ENCODE measurements at regions not wholly inside any gene's neighbourhood (a gene's known extent, or its start where the extent isn't known, plus 50 kb on each side); places are given as distances from the start of the nearest gene placed in this dataset.

DNA sequence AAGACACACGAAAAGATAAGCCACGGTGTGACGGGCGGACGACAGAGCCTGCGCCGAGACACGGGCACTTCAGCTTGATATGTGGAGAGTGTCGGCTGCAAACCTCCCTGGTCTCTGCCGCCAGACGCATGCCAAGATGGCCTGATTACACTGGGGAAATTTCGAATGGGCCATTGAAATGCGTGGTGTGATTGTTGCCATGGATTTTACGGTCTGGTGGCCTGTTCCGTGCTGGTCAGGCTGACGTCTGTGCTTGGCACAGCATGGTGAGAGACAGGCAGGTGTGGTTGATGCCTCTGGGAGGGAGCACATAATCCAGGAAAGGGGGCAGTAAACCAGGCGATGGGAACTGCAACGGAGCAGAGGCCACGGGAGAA, 105.6 kb upstream of the TMPRSS2 start:
- in situ Hi-C loops (cut with HindIII; ENCODE audit: low sequenced_read_pairs): loop anchor here (5.0 to 10.0 kb wide), 2 partner anchors 59 to 151 kb away; partner anchors contain the start of gene RIPK4

- in situ Hi-C loops (cut with HindIII; ENCODE audit: low sequenced_read_pairs): loop anchor here (5.0 to 10.0 kb wide), 2 partner anchors 59 to 152 kb away; partner anchors contain the start of gene RIPK4
These were observed 104.9 kb upstream of the TMPRSS2 start for GRCh38 chr21:41612674-41613532.

GRCh38 chr21:41611966-41612606, 104.1 kb upstream of the TMPRSS2 start:
- in situ Hi-C loops (cut with HindIII; ENCODE audit: low sequenced_read_pairs): loop anchor here (5.0 to 10.0 kb wide), 2 partner anchors 60 to 153 kb away; partner anchors contain the start of gene RIPK4

GRCh38 chr21:41611441-41611840, 103.5 kb upstream of the TMPRSS2 start:
- in situ Hi-C loops (cut with HindIII; ENCODE audit: low sequenced_read_pairs): loop anchor here (5.0 to 10.0 kb wide), 2 partner anchors 61 to 153 kb away; partner anchors contain the start of gene RIPK4

DNA sequence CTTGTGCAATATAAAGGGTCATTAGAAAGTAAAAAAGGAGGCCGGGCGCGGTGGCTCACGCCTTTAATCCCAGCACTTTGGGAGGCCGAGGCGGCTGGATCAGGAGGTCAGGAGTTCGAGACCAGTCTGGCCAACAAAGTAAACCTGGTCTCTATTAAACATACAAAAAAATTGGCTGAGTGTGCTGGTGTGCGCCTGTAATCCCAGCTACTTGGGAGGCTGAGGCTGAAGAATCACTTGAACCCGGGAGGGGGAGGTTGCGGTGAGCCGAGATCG, 102.8 kb upstream of the TMPRSS2 start:
- in situ Hi-C loops (cut with HindIII; ENCODE audit: low sequenced_read_pairs): loop anchor here (5.0 to 10.0 kb wide), 2 partner anchors 62 to 154 kb away; partner anchors contain the start of gene RIPK4

DNA sequence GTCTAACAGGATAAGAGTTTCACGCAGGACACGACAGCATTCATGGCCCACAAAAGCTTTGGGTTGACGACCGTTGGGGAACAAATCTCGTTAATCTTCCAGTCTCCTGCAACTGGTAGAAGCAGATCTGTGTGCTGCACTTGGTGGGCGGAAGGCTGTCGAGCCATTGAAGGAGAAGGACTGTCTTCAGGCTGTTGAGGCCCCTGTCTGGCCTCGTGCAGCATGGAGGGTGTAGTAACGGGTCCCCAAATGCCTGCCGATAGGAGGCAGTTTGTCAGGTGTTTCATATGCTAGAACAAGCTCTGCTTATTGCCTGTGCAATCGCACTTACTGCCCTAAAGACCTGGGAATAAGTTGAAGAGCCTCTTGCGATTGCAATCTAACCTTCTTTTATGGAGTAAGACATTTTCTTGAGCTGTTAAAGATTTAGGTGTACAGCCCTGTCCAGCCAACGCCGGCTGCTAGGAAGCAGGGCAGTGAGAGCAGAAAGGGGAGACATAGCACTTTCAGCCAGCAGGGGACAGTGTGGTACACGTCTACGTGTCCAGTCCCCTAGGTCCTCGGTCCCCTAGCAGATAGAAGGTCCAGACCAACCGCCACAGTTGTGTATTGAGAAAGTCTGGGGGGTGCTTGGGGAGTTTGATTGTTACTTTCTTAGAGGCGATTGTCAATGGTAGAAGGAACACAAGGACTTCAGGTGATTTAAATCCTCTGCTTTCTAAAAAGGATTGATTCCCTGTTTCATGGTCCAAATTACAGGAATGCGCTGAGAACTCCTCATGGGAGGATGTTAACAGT, 102.3 kb upstream of the TMPRSS2 start:
- in situ Hi-C loops (cut with HindIII; ENCODE audit: low sequenced_read_pairs): loop anchor here (5.0 to 10.0 kb wide), 2 partner anchors 62 to 155 kb away; partner anchors contain the start of gene RIPK4

DNA sequence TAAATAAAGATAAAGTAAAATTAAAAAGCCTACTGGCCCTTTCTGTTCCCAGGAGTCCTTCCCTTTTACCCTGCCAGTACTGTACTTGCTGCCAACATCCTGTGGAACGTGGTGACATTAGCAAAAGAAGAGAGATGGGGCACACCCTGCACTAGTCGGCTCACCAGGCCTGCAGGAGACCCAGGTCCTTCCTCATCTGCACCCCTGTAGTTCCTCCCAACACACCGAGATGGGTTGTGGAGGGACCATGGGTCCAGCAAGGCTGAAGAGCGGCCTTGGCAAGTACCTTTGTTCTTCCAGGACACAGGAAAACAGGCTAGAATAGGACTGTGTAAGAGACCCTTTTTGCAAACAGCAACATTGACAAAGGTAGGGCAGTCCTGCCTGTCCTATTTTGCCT, 98.7 kb upstream of the TMPRSS2 start:
- in situ Hi-C loops (cut with HindIII; ENCODE audit: low sequenced_read_pairs): no loop called here

GRCh38 chr21:41605934-41606285, 98.0 kb upstream of the TMPRSS2 start:
- in situ Hi-C loops (cut with HindIII; ENCODE audit: low sequenced_read_pairs): no loop called here

DNA sequence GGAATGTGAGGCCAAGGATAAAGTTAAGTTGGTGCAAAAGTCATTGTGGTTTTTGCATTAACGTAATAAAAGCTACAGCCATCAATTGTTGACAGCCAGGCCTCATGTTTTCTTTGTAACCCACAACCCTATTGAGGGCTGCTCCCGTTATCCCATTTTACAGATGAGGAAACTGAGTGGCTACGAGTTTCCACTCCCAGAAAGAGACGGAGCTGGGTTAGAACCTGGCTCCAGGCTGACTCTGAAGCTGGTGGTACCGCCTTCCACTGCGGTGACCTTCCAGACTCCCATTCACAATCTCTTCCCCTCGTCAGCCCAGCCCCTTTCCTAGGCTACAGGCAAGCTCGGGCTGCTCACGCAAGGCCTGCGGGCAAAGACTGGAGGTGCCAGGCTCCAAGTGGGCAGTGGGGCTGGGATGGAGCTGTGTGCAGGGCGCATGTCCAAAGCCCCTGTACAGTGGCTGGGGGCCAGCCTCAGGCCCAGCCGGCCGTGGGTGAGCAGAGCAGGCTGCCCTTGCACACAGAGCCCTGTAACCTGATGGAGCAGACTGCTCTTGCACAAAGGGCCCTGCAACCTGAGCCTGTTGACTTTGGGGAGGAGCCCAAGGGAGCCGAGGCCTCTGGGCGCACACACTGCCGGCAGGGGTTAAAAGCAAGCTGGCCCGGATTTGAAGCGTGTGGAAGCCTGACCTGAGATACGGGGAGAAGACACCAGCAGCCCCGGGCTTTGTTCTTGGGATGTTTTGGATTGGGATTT, 97.4 kb upstream of the TMPRSS2 start:
- in situ Hi-C loops (cut with HindIII; ENCODE audit: low sequenced_read_pairs): no loop called here

- in situ Hi-C loops (cut with HindIII; ENCODE audit: low sequenced_read_pairs): no loop called here
These were observed 96.7 kb upstream of the TMPRSS2 start for GRCh38 chr21:41604583-41605041.

- in situ Hi-C loops (cut with HindIII; ENCODE audit: low sequenced_read_pairs): no loop called here
These were observed 95.5 kb upstream of the TMPRSS2 start for GRCh38 chr21:41603476-41603875.

GRCh38 chr21:41602531-41602930, 94.6 kb upstream of the TMPRSS2 start:
- in situ Hi-C loops (cut with HindIII; ENCODE audit: low sequenced_read_pairs): no loop called here

DNA sequence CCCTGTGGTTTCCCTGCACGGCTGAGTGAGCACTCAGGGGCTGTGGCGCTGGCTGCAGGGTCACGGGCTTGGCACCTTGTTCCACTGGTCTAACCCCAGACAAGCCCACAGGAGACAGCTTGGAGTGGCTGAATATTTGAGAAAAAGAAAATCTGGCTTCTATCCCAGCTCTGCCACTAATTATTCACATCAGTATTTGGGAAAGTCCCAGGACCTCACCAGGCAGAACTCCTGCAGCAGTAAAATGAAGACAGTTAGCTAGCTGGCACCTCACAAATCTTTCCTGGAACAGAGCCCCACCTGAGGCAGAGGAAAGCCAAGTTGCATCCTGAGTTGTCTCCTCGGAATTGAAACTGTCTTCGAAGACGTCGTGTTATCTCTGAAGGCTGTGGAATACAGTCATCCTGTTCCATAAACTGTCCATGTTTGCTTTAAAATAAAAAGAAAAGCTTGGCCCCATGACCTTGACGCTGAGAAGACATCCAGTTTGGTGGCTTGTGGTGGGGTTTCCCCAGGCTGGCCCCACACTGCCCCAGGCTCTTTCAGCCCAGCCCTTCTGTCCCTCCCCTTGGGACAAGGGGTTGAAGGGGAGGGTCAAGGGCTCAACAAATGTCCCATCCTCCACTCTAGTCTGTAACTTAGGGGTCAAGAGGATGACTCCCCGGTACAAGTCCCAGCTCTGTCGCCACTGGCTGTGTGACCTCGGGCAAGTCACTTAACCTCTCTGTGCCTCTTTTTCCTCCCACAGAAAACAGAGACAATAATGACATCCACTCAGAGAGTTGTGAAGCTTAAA, 93.8 kb upstream of the TMPRSS2 start:
- in situ Hi-C loops (cut with HindIII; ENCODE audit: low sequenced_read_pairs): no loop called here

DNA sequence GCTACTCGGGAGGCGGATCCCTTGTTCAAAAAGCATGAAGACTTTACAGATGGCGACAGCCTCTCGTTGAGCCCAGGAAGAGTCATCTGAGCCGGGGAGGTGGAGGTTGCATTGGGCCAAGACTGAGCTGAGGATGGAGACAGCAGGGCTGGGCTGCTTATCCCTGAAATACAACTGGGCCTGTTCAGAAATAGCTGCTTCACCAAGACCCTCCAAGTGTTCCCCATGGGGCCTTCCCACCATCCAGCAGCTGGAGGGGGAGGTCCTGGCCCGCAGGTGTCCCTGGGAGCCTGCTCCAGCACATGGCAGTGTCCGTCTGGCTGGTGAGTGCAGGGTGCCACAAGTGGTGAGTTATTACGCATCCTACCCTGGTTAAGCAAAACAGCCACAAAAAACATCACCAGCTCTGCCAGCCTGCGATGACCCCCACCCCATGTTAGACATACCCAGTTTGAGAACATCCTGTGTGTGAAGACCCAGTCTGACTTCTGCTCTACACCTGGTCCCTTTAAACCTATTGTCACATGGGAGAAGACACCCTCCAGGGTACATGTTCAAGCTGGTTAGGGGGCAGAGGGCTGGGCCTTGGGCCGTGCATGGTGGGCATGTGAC, 93.1 kb upstream of the TMPRSS2 start:
- in situ Hi-C loops (cut with HindIII; ENCODE audit: low sequenced_read_pairs): no loop called here

DNA sequence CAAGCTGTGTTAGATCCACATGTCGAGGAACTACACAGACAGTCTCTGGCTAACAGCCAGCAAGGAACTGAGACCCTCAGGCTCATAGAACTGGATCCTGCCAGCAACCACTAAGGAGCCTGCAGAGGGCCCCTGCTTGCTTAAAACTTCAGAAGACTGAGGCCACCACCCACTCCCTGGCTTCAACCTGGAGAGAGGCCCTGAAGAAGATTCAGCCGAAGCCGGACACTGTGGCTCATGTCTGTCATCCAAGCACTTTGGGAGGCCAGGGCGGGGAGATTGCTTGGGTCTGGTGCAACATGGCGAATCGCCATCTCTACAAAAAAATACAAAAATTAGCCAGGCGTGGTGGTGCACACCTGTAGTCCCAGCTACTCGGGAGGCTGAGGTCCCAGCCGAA, 92.6 kb upstream of the TMPRSS2 start:
- in situ Hi-C loops (cut with HindIII; ENCODE audit: low sequenced_read_pairs): no loop called here

GRCh38 chr21:41600116-41600515, 92.2 kb upstream of the TMPRSS2 start:
- in situ Hi-C loops (cut with HindIII; ENCODE audit: low sequenced_read_pairs): no loop called here

DNA sequence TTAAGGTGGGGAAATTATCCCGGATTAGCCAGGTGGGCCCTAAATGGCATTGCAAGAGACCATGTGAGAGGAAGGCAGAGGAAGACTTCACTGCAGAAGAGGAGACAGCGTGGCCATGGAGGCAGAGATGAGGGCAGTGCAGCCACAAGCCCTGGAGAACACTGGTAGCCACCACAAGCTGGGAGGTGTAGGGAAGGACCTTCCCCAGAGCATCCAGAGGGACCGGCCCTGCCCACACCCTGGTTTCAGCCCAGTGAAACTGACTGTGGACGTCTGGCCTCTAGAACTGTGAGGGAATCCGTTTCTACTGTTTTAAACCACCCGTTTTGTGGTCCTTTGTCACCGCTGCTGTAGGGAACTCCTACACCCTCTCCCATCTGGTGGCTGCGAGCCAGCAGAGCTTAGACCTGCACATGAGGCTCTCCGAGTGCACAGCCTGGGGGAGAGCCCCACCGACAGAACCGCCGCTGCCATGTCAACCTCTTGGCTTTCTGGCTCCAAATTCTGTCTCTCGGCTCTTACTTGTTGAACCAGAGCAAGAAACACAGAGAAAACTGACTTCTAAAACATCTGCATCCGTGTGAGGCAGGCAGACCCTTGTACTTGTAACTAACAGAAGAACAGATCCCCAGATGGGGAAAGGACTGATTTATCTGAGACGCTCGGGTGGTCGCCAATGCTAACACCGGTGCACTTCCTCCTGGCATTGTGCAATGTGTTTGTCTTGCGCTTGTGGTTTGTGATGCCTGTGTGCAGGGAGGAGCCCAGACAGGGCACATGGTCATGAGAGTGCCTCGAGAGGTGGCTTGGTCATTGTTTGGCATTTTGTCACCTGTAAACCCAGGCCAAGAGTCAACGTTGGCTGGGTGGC, 90.8 kb upstream of the TMPRSS2 start:
- in situ Hi-C loops (cut with HindIII; ENCODE audit: low sequenced_read_pairs): no loop called here

- in situ Hi-C loops (cut with HindIII; ENCODE audit: low sequenced_read_pairs): no loop called here
These were observed 89.9 kb upstream of the TMPRSS2 start for GRCh38 chr21:41597811-41598231.

Data from endothelial cell of hepatic sinusoid (primary cell).